ENCODE measurements at regions not wholly inside any gene's neighbourhood (a gene's known extent, or its start where the extent isn't known, plus 50 kb on each side); places are given as distances from the start of the nearest gene placed in this dataset.

DNA sequence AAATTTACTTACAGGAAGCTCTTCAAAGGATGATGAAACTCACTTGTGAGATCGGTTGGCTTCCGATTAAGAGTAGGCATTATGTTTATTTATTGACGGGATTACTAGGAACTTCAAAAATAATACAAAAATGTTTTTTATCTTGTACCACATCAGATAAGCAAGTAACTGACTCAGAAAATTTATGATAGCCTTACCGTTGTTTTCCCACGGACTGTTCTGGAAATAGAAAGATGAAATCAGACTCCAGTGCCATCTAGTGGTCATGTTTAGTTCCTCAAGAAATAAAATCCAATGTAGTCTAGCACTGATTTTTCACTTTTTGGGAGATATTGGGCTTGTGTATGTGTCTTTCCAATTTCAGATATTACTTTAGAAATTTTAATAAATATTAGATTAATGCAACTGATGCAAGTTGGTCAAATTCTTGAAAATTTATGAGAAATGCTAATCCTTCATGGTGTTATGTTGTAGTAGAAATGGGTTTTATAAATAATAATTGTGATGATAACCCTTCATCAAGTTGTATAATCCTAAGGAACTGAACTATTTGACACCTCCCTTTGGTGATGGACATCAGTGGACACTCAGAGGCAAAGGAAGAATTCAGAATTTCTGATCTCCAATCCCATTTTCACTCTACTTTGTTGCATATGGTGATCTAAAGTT lies 168.8 kb downstream of the TMEM26 start:
- peaks cover 5 to 8% of the 10 kb centered on the region in 2 donors for H3K4me1 ChIP-seq (replicated peaks in 1 of 2)
- no peak for TF ChIP-seq POLR2A (IDR thresholded peaks at IDR 0.05)
- TF ChIP-seq, protein P1, sequence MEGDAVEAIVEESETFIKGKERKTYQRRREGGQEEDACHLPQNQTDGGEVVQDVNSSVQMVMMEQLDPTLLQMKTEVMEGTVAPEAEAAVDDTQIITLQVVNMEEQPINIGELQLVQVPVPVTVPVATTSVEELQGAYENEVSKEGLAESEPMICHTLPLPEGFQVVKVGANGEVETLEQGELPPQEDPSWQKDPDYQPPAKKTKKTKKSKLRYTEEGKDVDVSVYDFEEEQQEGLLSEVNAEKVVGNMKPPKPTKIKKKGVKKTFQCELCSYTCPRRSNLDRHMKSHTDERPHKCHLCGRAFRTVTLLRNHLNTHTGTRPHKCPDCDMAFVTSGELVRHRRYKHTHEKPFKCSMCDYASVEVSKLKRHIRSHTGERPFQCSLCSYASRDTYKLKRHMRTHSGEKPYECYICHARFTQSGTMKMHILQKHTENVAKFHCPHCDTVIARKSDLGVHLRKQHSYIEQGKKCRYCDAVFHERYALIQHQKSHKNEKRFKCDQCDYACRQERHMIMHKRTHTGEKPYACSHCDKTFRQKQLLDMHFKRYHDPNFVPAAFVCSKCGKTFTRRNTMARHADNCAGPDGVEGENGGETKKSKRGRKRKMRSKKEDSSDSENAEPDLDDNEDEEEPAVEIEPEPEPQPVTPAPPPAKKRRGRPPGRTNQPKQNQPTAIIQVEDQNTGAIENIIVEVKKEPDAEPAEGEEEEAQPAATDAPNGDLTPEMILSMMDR (IDR thresholded peaks at IDR 0.05), result peak; percentile 74 to 91 (median 82)
- peak overlapping the region in 1 of 4 donors; percentile 25 for H3K4me3 ChIP-seq
- 0 to 4% (median 2%) methylated on average over 5 of the region's 5 CpGs for WGBS, 4 donors
- H3K36me3 ChIP-seq (replicated peaks in 1 of 2), result no peaks in the 10 kb centered on the region
- intact Hi-C loops (cut with DNase I), result loop anchor here in 1 of 2 donors (5.0 to 10.0 kb wide), 2 partner anchors 142 to 320 kb away; no protein-coding TSS in a partner anchor
- no peaks in the 10 kb centered on the region for H3K27me3 ChIP-seq
- no peaks in the 10 kb centered on the region for H3K9me3 ChIP-seq (replicated peaks in 1 of 3)
- H3K27ac ChIP-seq, result peak overlapping the region in 3 of 5 donors; percentile 17 to 57 (median 44)
- DNase-seq, result peak in 4 of 7 donors; percentile 11 to 36 (median 27)

DNA sequence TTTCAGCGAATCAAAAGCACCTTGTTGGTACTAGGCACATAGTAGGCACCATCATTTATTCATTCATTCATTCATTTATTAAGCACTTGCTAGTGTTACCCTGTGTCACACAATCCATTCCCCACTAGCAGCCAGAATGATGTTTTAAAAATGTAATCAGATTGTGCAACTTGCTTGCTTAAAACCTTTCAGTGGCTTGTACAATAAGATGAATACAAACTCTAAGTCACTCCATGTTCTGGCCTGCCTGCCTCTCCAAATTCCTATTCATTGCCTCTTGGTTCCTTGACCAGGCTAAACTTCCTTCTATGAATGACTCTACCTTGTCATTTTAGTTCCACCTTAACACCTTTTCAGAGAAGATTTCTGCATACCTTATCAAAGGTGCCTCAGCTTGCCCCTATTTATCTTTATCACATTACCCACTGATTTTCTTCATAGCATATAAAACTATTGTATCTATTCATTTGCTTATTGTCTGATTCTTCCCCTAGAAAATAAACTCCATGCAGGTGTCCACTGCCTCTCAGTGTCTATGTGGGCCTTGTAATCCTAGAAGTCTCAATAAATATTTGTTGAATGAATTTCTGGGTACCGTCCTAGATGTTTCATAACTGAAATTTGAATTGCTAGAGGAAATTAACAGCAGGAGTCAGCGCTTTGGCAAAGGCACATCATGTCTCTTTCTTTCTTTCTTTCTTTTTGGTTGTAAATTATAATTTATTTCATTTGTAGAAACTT lies 169.5 kb downstream of the TMEM26 start:
- intact Hi-C loops (cut with DNase I), result loop anchor here in 1 of 2 donors (5.0 to 10.0 kb wide), 2 partner anchors 141 to 319 kb away; no protein-coding TSS in a partner anchor
- H3K36me3 ChIP-seq (replicated peaks in 1 of 2), result no peaks in the 10 kb centered on the region
- H3K4me1 ChIP-seq (replicated peaks in 1 of 2), result peaks cover 5 to 8% of the 10 kb centered on the region in 2 donors
- H3K27me3 ChIP-seq, result no peaks in the 10 kb centered on the region
- peak overlapping the region in 1 of 4 donors; percentile 25 for H3K4me3 ChIP-seq
- peak overlapping the region in 4 of 5 donors; percentile 17 to 57 (median 40) for H3K27ac ChIP-seq
- H3K9me3 ChIP-seq (replicated peaks in 1 of 3), result no peaks in the 10 kb centered on the region
- TF ChIP-seq POLR2A (IDR thresholded peaks at IDR 0.05), result no peak
- TF ChIP-seq, protein P1 (IDR thresholded peaks at IDR 0.05), result no peak
- peak in 3 of 7 donors; percentile 16 to 43 (median 35) for DNase-seq
- WGBS, 4 donors, result 42 to 50% (median 46%) methylated on average over 3 of the region's 3 CpGs

DNA sequence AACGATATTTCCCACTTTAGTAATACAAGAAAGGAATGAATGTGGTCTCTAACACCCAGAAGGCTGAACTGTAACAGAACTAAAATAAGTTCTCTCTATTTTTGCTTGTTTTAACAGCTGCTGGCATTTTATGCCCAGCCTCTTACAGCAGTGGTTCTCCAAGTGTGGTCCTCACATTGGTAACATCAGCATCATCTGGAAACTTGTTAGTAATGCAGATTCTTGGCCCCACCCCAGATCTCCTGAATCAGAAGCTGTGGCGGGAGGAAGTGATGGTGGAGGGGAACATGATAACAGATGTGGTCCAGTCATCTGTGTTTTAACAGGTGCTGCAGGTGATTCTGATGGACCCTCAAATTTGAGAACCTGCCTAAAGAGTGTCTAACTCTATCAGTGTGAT lies 170.1 kb downstream of the TMEM26 start:
- Histone ChIP-seq H3K4me1 (replicated peaks in 1 of 2) (peaks cover 5 to 8% of the 10 kb centered on the region in 2 donors), H3K36me3 (replicated peaks in 1 of 2) (no peaks in the 10 kb centered on the region), H3K27me3 (no peaks in the 10 kb centered on the region), H3K4me3 (no peak overlapping the region), H3K9me3 (replicated peaks in 1 of 3) (no peaks in the 10 kb centered on the region), H3K27ac (no peak overlapping the region)
- no peak for DNase-seq
- TF ChIP-seq, protein P1 (IDR thresholded peaks at IDR 0.05), result no peak
- TF ChIP-seq POLR2A (IDR thresholded peaks at IDR 0.05), result no peak
- 91 to 97% (median 94%) methylated on average over 2 of the region's 2 CpGs for WGBS, 4 donors
- intact Hi-C loops (cut with DNase I), result loop anchor here in 1 of 2 donors (5.0 to 10.0 kb wide), 2 partner anchors 141 to 318 kb away; no protein-coding TSS in a partner anchor

DNA sequence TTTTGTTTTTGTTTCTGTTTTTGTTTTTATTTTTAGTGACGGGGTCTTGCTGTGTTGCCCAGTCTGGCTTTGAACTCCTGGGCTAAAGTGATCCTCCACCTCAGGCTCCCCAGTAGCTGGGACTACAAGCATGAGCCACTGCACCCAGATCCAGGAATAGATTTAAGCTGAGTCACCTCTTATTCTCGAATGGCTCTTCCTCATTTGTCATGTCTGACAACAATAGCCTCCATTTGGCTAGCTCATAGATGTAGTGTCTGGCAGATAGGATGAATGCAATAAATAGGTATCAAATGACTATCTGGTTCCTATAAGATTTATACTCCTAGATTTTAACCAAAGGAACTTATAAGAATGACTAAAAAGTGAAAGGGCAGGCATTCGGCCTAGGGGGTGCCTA lies 172.9 kb downstream of the TMEM26 start:
- 62 to 67% (median 62%) methylated on average over 3 of the region's 3 CpGs for WGBS, 4 donors
- peak in 5 of 7 donors; percentile 22 to 38 (median 28) for DNase-seq
- Histone ChIP-seq H3K27me3 (no peaks in the 10 kb centered on the region), H3K4me3 (no peak overlapping the region), H3K4me1 (replicated peaks in 1 of 2) (peaks cover 5 to 8% of the 10 kb centered on the region in 2 donors), H3K36me3 (replicated peaks in 1 of 2) (no peaks in the 10 kb centered on the region), H3K9me3 (replicated peaks in 1 of 3) (no peaks in the 10 kb centered on the region), H3K27ac (no peak overlapping the region)
- intact Hi-C loops (cut with DNase I), result loop anchor here in 1 of 2 donors (5.0 to 10.0 kb wide), 2 partner anchors 138 to 316 kb away; no protein-coding TSS in a partner anchor
- TF ChIP-seq POLR2A (IDR thresholded peaks at IDR 0.05), result no peak
- TF ChIP-seq, protein P1 (IDR thresholded peaks at IDR 0.05), result no peak
